Inflammatory macrophage (primary cell): ENCODE measurements at regions not wholly inside any gene's neighbourhood (a gene's known extent, or its start where the extent isn't known, plus 50 kb on each side); places are given as distances from the start of the nearest gene placed in this dataset.
"Not testable (repeated sequence)": the region's sequence is repeated elsewhere in the genome, so short reads cannot be mapped to it uniquely, and the experiment has no call there.

Experiments used
- DNase-seq, 2 donors: peaks; one replicate each; pipeline ENCODE4 v3.0.0-alpha.2; 2020 to 2022

DNA sequence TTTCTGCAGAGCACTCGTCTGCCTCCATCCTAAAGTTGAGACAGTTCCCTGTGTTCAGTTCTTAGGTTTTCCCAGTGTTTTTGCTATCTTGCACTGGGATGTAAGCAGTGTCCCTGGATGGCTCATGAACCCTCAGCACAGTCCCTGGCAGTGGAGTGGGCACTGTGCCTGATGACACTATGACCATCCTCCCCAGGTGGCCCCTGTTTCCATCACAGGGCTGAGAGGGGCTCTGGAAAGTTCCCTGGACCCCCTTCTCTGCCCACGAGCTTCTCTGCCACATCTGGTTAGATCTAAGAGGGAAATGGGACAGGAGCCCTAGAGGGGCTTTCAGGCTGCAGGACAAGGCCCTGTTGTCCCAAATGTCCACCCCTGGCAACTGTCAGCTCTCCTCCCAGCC lies 249.8 kb upstream of the SFSWAP start:
- no peak for DNase-seq

DNA sequence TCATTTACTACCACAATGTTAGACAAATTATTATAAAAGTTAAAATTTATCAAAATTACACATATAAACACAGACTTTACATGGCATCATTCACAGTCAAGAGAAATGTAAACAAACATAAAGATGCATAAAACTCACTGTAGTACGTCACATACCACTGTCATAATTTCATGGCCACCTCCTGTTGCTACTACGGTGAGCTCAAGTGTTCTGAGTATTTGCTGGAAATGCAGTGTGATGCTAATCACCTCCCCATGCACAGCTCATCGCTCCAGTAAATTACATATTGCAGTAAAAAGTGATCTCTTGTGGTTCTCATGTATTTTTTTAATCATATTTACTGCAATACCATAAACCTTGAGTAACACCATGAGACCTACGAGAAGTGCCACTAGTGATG lies 247.7 kb upstream of the SFSWAP start:
- DNase-seq: no peak

DNA sequence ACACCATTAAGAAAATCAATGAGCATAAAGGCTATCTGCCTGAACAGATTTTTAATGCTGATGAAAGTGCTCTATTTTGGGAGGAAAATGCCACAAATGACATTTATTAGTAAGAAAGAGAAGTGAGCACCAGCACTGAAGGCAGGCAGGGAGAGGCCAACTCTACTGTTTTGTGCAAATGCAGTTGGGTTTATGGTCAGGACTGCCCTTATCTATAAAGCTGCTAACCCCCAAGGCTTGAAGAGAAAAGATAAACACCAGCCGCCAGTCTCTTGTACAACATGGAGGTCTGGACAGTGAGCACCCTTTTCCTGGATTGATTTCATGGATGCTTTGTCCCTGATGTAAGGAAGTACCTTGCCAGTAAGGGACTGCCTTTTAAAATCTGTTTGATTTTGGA lies 246.8 kb upstream of the SFSWAP start:
- DNase-seq: no peak

DNA sequence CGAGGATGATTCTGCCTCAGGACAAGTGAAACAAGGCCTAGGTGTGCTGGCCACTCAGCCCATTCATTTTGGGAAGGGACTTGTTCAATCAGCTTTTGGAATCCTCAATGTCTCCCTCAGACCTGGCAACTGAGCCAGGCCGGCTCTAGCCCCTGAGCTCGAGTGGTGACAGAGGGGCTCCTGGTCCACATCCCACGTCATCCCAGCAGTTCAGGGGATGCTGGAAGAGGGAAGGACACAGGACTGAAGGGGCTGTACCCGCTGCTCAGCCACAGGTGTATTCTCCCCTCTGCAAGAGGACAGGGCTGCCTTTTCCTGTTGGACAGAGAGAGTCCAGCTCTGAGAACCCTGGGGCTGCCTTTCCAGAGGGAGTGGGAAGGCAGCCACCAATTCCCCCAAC lies 244.6 kb upstream of the SFSWAP start:
- no peak for DNase-seq

DNA sequence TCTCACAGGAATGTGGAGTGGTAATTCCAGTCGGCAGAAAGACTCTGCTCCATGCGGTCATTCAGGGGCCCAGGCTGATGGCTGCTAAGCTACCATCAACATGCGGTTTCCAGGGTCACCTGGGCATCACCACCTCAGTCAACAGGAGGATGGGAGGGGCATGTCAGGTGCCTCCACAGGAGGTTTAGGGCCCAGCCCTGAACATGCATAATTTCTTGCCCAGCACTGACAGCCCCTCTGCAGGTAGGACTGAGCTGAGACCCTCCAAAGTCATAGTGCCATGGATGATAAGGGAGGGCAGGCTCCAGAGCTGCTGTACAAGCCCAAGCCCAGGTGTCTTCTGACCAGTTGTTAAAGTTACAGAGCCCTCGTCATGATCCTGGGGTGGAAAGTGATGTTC lies 244.0 kb upstream of the SFSWAP start:
- no peak for DNase-seq

DNA sequence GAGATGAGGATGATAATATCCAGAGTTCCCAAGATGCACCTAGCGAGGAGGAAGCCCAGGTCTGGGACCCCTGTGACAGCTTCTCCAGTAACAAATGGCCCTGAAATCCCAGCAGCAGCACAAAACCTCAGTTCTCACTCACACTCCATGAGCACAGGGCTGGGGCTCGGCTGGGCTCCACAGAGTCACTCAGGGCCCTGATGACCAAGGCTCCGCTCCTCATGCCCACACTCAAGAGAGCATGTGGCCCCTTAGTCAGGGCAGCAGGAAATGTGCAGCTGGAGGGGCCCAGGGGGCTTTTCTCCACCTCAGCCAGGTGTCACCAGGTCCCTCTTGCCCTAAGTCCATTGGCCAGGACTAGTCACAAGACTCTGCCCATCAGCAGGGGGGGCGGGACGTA lies 242.7 kb upstream of the SFSWAP start:
- no peak for DNase-seq

DNA sequence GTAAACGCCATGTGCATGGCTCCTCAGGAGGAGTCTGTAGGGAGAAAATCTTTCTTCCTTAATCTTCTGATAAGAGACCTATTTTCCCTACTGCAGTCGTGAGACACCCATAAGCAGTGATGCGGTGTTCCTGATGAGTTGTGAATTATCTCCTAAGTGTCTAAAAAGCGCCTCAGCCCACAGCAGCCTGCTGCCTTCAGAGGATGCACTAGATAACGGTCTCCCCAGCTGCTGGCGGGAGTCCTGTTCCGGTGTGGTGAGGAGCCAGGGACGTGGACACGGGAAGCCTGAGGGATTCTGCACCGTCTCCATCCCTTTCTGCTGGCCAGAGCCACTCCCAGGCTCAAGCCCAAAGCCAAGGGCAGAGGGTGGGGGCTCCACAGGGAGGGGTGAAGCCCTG lies 240.9 kb upstream of the SFSWAP start:
- DNase-seq: not testable (repeated sequence)

DNA sequence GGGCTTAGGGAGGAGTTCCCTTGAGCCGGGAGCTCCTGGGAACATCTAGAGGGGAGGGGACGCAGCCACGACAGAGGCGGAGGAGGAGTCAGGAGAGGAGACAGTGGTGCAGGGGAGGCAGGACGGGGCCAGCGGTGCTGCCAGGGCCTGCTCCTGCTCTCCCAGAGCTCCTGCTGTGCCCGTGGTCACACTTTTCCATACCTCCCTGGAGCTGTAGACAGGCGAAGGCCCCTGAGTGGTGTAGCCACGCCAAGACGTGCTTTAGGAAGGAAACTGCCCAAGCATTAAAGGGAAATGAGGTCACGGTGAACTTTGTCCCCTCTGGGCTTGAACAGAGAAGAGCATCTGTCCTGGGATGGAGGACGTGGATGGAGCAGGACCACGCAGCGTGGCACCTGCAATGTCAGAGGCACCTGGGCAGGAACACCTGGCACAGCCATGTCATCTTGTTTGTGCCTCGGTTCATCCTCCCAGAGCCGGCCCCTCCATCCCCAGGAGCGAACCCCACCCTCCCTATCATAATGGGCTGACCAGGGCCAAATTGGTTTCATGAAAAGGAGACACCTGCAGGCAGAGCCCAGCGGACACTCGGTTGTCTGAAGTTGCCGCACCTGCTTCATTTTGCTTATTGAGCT lies 239.5 kb upstream of the SFSWAP start:
- DNase-seq: no peak

DNA sequence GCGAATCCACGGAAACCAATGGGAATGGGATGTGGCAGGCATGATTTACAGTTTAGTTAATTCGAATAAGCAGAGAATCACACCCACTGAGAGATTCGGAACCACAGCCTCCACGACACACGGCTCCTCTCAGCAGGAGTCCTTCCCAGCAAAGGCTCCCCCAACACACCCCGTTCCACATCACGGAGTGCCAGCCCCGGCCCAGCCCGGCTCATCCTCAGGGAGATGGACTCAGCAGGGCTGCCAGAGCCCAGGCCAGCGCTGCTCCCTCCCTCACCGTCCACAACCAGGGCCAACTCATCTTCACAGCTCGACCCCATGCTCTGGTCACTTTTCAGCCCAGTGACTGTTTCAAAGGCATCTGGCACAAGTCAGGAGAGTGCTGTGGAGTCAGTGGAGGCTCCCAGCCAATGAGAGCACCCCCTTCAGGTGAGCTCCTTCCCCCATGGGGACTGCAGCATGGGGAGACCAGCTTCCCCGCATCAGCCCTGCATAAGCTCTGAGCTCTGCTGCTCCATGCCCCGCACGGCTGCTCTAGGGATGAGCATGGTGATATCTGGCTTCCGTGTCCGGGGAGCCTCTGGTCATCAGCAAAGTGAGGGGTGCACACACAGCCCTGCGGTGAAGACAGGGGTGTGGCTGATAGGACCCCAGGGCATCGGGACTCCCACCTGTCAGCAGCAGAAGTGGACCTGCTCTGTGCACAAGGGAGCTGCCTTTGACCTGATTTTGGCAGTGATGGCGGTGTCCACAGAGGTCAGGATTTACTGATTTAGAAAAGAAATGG lies 238.8 kb upstream of the SFSWAP start:
- DNase-seq: no peak

DNA sequence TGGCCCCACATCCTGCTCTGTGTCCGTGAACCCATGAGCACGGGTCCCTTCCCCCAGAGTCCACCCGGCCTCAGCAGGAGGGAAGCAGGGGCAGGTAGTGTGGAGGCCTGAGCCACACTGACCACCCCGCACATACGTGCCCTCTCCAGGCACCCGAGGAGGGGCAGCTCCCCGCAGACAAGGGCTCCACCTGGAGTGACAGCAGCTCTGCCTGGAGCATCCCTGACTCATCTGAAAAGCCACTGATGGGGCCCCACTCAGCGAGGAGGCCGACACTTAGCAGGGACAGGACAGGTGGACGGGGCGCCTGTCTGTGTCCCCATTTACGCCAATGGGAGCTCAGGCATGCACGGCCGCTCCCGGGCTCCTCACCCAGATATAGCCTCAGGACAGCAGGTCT lies 237.6 kb upstream of the SFSWAP start:
- DNase-seq: no peak

DNA sequence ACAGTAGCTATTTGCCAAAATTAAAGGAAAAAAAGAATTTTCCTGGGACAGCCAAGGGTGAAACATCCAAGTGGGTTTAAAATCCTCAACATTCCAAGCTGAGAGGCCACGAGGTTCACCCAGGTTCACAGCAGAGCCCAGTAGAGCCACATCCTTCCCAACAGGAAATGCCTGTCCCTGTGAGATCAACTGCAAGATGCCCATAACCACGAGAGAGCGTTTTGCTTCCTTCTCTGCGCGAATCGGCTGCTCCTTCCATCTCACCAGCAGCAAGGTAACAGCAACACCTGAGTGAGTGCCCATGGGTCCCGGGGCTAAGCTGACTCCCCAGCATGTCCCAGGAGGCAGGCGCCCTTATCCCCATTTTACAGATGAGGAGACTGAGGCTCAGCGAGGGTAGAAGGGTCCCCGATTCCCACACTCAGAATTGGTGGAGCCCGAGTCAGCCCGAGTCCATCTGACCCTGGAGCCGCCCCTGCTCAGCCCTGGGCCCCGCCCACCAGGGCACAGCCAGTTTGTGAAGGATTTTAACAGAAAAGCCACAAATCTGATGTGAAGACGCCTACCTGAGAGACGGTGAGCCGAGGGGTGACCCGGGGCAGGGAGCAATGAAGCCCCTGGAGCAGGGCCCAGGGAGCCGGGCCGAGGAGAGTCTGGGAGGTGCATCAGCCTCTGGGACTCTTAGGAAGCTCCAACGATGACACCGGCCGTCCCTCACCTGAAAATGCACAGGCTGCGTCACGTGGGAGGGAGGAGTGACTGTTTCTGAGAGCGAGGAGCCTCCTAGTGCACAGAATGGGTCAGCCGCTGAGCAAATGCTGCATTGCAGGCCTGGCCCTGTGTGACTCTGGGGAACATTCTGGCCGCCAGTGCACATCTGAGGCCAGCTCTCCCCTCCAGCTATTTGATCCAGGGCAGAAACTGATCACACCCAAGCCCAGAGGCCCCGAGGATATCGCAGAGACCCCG lies 236.9 kb upstream of the SFSWAP start:
- DNase-seq: no peak

DNA sequence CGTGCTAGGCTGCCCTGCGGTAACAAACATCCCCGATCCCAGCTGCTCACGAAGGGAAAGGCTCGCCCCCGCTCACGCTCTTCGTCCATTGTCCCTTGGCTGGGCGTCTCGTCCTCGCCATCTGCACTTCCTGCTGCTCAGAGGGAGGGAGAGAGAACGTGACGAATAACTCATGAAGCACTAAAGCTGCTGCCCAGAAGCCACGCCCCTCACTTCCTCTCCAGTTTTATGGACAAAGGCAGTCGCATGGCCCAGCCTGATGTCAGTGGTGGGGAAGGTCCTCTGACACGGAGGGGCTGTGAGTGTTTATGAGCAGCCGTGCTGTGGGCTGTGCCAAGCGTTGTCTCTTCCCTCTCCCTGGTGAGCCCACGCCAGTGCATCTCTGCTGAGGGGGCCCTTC lies 235.9 kb upstream of the SFSWAP start:
- not testable (repeated sequence) for DNase-seq

DNA sequence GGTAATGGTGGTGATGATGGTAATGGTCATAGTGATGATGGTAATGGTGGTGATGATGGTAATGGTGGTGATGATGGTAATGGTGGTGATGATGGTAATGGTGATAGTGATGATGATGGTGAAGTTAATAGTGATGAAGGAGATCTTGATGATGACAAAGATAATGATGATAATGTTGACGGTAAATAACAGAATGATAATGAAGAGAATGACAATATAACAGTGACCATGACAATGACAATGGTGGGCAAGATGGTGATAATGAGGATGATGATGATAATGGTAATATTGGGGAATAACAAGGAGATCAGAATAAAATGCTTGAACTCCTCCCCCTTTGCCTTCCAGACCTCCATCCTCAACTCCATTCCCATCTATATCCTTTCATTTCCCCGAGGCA lies 233.3 kb upstream of the SFSWAP start:
- no peak for DNase-seq

DNA sequence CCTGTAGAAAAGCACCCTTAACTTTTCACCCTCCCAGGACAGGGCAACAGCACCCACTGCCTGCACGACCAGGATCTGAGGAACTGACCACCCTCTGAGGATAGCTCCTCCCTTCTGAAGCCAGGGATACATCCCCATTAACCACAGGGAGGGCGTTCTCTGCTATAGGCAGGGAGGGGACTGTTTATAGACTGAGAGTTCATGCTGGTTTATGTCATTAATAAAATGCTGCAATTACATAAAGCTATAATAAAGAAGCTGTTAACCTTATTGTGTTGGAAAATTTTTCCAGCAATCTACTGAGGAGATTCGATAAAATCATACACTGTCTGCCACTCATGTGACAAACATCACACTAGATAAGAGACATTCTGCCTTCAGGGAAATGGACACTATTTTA lies 232.4 kb upstream of the SFSWAP start:
- no peak for DNase-seq

DNA sequence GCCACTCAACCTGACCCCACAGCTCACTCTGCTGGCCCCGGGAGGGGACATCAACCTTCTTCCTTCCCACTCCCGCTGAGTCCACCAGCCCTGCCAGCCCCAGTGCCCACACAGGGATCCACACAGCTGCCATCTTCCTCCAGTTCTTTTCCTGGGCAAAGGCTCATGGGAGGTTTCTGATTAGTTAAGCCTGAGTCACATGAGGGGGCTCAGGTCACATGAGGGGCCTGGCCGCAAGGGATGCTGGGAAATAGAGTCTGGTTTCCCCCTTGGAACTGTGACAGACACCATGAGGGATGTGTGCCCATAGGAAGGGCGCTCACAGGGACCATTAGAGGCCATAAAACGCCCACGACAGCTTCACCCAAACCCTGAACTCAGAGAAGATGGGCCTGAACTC lies 228.7 kb upstream of the SFSWAP start:
- no peak for DNase-seq

DNA sequence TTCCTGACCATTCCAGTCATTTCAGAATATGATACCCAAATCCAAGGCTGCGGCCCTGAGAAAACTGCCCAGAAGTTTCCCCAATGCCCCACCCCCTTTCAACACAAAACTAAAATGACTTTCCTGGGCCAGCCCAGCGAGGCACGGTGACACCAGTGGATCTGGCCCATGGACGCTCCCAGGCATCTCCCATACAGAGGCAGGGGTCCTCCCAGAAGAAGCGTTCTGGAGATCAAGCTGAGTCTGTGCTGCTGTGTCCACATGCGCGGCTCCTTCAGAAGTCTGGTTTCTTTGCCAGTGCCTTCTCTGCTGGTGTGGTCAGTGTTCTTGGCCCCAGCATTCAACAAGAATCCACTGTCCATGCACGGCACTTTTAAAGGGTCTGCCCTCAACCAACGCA lies 228.2 kb upstream of the SFSWAP start:
- DNase-seq: no peak

DNA sequence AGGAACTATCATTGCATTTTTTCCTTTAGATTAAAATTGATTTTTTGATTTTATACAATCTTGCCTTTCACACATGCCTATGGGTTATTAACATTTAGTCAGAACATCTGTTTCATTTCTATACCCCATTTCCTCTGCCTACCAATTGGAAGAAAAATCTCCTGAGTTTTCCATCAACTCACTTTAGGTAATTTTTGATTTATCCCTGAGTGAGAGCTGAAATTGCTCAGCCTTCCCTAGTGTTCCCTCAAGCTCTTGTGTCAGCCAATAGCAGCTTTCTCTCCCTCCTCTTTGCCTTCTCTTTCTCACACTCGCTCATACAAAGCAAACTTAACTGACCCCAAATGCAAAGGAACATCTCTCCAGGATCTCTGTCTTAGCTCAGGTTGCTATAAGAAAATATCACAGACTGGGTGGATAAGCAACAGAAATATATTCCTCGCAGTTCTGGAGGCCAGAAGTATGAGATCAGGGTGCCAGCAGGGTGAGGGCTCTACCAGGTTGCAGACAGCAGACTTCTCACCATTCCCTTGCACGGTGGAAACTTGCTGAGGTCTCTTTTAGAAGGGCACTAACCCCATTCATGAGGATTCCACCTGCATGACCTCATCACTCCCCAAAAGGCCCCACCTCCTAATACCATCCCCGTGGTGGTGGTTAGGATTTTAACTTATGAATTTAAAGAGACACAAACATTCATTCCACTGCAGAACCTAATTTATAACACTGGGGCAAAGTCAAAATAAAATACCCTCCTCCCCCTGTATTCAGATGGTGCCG lies 224.2 kb upstream of the SFSWAP start:
- no peak for DNase-seq

DNA sequence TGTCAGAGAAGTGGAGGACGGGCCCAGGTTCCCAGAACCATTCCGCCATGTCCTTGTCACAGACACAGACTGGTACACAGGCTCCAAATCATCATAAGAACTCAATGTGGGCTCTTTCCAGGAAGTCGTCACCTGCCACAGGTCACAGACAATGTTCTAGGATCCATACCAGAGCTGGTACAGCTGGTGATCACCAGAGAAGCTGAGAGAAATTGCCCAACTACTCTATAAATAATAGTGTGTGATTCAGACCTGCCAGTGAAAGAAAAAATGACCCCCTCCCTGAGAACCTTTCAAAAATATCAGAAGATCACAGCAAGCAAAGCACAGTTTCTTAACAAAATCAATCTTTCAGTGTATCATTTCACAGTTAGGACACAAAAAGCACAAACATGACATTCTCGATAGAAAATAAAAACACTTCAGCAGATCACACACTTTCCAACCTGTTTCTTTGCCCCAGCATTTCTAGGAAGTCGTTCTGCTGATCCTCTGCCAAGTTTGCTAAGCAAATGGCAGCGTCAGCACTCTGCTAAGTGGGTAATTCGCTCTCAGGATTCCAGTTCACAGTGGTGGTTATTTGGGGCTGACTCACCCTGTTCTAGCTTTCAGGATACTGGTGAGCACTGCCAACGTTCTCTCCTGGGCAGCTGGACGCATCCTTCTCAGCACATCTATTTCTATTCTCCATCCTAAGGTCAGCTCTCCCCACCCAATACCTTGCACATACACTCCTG lies 223.3 kb upstream of the SFSWAP start:
- no peak for DNase-seq

DNA sequence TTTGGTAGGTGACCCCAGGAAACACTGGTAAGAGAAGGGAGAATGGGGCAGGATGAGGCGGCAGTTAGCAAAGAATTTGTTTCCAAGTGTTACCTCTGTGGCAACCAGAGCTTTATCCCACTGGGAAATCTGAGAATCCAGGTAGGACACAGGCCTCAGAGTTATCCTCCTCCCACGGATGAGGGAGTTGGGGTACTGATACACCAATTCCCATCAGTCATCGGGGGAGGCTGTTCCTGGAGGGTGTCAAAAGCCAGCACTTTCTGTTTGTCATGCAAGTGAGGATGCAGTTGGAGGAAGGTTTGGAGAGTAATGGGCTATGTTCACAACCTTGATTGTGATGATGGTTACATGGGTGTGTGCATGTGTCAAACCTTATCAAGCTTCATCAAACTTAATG lies 221.2 kb upstream of the SFSWAP start:
- no peak for DNase-seq

DNA sequence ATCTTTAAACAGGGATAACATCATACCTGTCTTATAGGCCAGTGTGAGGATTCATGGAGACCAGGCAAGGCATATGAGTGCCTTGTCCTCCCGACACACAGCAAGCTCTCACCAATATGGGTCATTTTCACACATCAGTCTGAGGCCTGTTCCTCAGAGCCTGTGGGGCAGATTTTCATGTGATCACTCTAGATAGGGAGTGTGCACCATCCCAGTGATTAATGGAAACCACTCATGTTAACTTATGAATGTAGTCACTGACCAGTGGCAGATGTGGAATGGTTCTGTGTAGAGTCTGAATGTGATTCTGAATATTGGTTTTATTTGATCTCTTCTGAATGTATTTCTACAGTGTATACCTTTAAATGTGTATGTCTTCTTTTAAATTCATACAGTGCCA lies 219.7 kb upstream of the SFSWAP start:
- DNase-seq: no peak

DNA sequence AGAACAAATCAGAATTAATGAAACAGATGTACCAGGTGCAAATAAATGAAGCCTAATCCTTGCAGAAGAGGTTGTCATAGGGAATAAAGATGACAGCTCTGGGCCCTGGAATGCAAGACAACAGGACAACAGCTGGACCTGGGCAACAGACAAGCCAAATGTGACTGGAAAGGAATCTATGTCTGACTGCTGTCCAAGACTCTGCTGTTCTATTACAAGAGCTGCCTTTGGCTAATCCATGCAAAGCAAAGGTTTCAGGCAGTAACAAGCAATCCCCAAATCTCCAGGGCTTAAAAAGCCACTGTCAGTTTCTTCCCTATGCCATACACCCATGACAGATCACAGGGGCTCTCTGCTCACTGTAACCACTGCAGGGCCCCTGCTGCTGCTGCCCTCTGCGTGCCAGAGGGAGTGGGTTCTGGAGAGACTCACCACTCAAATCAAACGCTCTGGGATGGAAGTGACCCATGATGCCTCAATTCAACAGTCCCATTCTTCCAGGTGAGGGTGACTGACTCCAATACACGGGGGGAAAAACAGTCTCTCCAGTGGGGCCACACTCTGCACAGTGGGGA lies 218.9 kb upstream of the SFSWAP start:
- no peak for DNase-seq
